D341Med (cell line): ENCODE measurements at regions not wholly inside any gene's neighbourhood (a gene's known extent, or its start where the extent isn't known, plus 50 kb on each side); places are given as distances from the start of the nearest gene placed in this dataset.

ENCODE experiments used
- DNase-seq: peaks from one replicate; pipeline ENCODE4 v3.0.0; 2012; ENCODE audit warnings: low spot score

GRCh38 chr2:18378020-18378653 lies 182.3 kb downstream of the RDH14 start:
- DNase-seq: peak; percentile 63

GRCh38 chr2:18376936-18377335 lies 183.5 kb downstream of the RDH14 start:
- no peak for DNase-seq

- no peak for DNase-seq
These were observed 186.8 kb downstream of the RDH14 start for GRCh38 chr2:18373664-18374063.

DNA sequence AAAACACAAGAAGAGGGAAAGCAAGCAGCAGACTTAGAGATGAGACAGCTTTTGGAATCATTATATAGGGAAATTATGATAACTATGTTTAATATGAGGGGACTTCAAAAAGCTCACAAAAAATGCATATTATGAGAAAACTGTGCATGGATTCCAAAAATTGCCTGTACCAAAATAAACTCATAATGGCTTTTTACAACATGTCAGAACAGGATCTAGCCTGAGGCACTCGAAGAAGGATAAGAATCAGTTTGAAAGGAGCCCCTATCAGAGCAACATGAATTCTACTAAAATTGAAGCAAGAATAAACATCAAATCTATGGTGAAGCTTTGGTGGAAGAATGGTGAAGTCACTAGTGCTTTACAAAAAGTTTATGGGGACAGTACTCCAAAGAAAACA lies 187.4 kb downstream of the RDH14 start:
- DNase-seq: no peak

GRCh38 chr2:18372641-18373040 lies 187.8 kb downstream of the RDH14 start:
- DNase-seq: no peak

DNA sequence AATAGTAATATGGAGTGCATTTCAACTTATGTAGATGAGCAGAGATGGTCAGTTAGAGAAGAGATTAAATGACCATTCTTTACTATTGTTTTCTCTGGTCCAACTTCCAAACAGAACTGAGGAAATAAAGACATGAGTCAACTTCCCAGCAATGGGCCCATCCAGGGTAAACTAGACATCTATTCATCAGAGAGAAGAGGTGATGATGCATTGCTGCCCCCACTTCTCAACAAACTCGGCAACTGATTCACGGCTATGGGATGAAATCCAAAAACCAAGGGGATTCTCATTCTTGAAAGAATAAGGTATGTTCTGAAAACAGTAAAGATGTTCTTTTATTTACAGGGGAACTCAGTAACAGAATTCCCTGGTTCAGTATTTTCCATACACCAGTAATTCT lies 190.7 kb downstream of the RDH14 start:
- no peak for DNase-seq

DNA sequence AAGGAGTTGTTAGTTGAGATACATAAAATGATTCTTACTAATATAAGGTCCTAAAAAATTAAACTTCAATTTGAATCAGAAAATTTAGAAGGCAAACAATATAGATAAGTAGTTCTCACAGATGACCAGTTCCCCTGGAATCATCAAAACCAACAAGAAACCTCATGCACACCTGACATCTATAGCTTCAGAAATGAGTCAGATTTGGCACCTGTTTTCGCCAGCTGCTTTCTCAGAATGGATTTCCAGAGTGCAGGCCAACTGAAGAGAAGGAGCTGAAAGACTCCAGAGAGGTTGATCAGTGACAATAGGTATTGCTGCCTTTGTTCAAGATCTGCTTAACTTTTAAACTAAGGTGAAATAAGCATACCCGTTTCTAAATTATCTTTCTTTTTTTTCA lies 192.4 kb downstream of the RDH14 start:
- DNase-seq: no peak

GRCh38 chr2:18365342-18365741 lies 195.1 kb downstream of the RDH14 start:
- no peak for DNase-seq

- DNase-seq: no peak
These were observed 197.1 kb downstream of the RDH14 start for GRCh38 chr2:18363348-18363747.

DNA sequence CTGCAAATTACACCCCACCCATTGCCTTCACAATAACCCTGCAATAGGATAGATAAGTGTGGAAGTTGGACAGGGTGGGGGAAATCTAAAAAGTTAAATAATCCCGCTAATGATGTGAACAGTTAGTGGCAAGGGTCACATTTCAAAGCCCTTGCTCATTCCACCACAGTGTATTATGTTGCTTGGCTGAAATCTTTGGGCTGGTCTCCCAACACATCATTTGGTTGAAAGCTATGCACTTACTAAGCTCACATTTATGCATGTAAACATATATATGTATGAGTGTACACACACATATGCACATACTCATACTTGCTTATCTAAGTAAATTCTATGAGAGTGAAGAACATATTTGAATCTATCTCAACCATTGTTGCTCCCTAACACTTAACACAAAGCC lies 197.8 kb downstream of the RDH14 start:
- no peak for DNase-seq

DNA sequence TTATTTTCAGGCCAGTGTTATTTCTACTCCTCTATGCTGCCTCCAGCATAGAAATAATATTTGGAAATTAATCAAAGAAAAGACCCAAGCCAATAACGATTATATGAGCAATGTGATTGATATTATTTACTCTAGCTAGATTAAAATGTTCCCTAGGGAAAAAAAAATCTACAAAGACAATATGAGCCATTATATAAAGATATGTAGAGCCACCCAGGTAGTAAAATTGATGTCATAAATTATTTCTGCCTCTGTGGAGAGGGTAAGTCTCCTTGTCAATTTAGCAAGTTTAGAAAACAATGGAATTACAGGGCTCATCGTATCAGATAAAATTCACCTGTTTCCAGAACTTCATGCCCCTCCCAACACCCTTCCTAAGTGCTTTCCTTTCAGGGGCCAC lies 202.9 kb downstream of the RDH14 start:
- DNase-seq: no peak

DNA sequence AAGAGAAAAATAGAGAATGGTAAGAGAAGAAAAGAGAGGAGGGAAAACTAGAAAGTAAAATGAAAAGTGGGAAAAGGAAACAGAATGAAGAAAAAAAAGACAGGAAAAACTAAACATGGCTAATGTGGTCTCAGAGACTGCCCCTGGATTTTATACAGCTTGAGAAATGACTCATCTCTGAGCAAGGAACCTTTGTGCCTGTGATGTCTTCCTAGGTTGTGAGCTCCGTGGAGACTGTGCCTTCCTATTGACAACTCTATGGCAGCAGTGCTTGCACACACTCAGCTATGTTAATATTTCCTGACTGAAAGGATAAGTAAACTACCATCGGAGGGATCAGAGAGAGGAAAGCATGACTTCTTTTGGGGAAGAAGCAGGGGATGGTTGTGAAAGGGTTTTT lies 203.8 kb downstream of the RDH14 start:
- DNase-seq: no peak

- no peak for DNase-seq
These were observed 211.0 kb downstream of the RDH14 start for GRCh38 chr2:18349421-18349820.

- DNase-seq: no peak
These were observed 213.6 kb downstream of the RDH14 start for GRCh38 chr2:18346874-18347273.

GRCh38 chr2:18346344-18346743 lies 214.1 kb downstream of the RDH14 start:
- no peak for DNase-seq

- no peak for DNase-seq
These were observed 214.6 kb downstream of the RDH14 start for GRCh38 chr2:18345848-18346247.

DNA sequence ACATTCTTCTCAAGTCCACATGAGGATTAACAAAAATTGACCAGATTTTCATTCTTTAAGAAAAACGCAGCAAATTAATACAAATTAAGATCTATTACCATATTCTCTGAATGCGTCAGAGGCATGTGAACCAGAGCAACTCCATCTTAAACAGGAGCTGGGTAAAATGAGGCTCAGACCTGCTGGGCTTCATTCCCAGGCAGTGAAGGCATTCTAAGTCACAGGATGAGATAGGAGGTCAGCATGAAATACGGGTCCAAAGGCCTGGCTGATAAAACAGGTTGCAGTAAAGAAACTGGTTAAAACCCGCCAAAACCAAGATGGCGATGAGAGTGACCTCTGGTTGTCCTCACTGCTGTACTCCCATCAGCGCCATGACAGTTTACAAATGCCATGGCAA lies 217.6 kb downstream of the RDH14 start:
- no peak for DNase-seq

DNA sequence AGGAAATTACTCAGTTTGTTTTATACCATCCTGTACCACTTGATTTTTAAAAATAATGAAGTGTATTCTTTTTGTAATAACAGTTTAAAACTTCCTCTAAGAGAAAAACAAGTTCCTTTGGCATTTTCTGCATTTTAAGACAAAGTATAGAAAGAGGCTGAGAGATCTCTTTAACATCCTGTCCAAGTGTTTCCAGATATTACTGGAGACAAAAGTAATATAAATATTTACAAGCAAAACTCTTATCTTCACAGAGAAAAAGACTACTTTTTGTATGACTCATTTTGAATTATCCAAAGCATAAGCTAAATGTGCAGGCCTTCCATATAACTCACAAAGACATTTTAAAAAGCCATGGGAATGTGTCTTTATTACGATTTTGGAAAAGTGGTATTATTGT lies 221.1 kb downstream of the RDH14 start:
- no peak for DNase-seq

GRCh38 chr2:18336975-18337374 lies 223.5 kb downstream of the RDH14 start:
- no peak for DNase-seq

DNA sequence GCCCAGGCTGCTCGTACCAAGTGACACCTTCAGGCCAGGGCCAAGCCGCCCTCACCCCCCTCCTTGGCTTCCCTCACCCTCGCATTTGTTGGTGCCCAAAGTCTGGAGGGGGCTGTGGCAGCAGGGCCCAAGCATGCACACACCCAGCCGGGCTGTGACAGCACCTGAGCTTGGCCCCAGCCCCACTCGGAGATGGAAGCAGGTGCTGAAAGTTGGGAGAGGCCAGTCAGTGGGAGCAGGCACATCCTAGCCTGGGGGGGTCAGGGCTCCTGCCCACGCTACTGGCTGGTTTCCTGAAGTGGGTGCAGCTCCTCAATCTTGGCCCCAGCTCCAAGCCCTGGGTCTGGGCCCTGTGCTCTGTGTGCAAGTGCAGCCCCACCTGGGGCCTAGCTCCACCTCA lies 228.0 kb downstream of the RDH14 start:
- no peak for DNase-seq

DNA sequence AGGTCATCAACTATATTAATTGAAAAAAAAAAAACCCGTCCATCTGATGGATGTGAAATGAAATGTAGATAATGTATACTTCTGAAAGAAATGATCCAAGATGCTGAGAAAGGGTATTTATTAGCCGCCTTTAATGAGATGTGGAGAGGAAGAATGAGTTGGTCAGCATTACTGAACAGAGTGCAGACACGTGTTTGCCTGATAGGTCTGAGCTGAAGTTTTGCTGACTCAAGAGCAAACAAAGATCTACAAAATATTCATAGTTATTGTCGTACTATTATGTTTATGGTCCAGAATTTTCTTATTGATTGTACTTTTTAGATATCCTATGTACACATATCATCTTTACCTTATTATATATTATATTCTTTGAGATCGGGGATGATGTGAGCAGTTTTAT lies 235.3 kb downstream of the RDH14 start:
- DNase-seq: no peak

GRCh38 chr2:18319987-18320386 lies 240.5 kb downstream of the RDH14 start:
- no peak for DNase-seq

DNA sequence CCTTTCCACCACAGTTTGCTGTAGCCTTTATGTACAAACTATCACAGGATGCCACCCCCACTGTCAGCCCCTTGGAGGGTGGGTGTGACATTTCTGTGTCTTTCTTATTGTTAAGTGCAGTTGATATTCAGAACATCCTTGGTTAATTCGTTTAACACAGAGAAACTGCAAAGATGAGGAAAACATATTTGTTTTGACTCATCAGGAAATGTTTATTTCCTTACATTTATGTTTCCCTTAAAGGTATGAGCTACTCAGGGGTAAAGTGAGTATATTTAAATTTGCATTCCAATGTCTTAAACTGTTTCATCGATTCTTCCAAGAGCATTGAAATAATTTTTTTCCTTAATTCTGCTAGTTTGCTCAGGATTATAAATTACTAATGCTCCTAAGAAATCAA lies 243.4 kb downstream of the RDH14 start:
- DNase-seq: no peak

DNA sequence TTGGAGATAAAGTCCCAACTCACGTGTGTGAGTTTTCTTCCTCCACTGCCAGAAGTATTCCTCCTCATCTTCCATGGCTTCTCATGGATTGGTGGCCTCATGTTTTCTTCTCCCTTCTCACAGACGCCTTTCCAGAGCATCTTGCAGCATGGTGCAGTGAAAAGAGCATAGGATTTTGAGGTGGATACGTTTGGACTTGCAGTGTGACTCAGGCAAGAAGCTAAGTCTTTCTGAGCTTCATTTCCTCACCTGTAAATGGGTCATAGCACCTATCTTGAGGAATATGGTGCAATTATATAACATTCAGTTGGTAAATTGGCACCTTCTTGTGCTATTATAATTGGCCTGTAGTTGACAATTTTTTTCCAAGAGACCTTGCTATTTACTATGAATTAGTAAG lies 247.6 kb downstream of the RDH14 start:
- DNase-seq: no peak
